ENCODE measurements at regions not wholly inside any gene's neighbourhood (a gene's known extent, or its start where the extent isn't known, plus 50 kb on each side); places are given as distances from the start of the nearest gene placed in this dataset.

DNA sequence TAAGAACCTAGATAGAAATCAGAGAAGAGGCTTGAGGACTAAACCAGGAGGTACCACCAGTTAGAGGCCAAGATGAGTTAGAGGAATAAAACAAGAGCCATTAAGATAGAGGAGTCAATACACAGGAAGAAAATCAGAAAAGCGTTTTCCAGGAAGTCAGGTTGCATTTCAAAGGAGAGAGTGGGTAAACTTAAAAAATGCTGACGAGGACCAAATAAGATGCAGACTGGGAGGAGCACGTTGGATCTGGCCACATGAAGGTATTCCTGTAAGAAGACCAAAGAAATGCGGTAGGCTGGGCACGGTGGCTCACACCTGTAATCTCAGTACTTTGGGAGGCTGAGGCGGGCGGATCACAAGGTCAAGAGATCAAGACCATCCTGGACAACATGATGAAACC lies 533.1 kb upstream of the TENM3 start:
- TF ChIP-seq POLR2A (IDR thresholded peaks at IDR 0.05) = no peak
- TF ChIP-seq, protein P1, sequence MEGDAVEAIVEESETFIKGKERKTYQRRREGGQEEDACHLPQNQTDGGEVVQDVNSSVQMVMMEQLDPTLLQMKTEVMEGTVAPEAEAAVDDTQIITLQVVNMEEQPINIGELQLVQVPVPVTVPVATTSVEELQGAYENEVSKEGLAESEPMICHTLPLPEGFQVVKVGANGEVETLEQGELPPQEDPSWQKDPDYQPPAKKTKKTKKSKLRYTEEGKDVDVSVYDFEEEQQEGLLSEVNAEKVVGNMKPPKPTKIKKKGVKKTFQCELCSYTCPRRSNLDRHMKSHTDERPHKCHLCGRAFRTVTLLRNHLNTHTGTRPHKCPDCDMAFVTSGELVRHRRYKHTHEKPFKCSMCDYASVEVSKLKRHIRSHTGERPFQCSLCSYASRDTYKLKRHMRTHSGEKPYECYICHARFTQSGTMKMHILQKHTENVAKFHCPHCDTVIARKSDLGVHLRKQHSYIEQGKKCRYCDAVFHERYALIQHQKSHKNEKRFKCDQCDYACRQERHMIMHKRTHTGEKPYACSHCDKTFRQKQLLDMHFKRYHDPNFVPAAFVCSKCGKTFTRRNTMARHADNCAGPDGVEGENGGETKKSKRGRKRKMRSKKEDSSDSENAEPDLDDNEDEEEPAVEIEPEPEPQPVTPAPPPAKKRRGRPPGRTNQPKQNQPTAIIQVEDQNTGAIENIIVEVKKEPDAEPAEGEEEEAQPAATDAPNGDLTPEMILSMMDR (IDR thresholded peaks at IDR 0.05) = no peak
